GM21447 (cell line): ENCODE measurements at regions not wholly inside any gene's neighbourhood (a gene's known extent, or its start where the extent isn't known, plus 50 kb on each side); places are given as distances from the start of the nearest gene placed in this dataset.

Experiments
- ATAC-seq: cut with Tn5 transposase; IDR thresholded peaks from one replicate; pipeline ENCODE4 v1.9.1; 2021; ENCODE audit not compliant: unreplicated experiment

GRCh38 chr2:156647377-156648010 is 211.3 kb downstream of the GPD2 start:
- no peak for ATAC-seq

- ATAC-seq: no peak
These were observed 212.3 kb downstream of the GPD2 start for GRCh38 chr2:156648522-156648921.

- no peak for ATAC-seq
These were observed 213.4 kb downstream of the GPD2 start for GRCh38 chr2:156649596-156649995.

- no peak for ATAC-seq
These were observed 216.5 kb downstream of the GPD2 start for GRCh38 chr2:156652691-156653090.

GRCh38 chr2:156653675-156654074 is 217.5 kb downstream of the GPD2 start:
- ATAC-seq: no peak

GRCh38 chr2:156657809-156658208 is 221.6 kb downstream of the GPD2 start:
- no peak for ATAC-seq

- ATAC-seq: no peak
These were observed 223.5 kb downstream of the GPD2 start for GRCh38 chr2:156659694-156660093.

- peak; percentile 87 for ATAC-seq
These were observed 227.7 kb downstream of the GPD2 start for GRCh38 chr2:156663757-156664409.

GRCh38 chr2:156666130-156666785 is 230.1 kb downstream of the GPD2 start:
- no peak for ATAC-seq

- ATAC-seq: no peak
These were observed 233.9 kb downstream of the GPD2 start for GRCh38 chr2:156670104-156670503.

GRCh38 chr2:156671706-156672361 is 235.7 kb downstream of the GPD2 start:
- no peak for ATAC-seq

GRCh38 chr2:156672556-156673332 is 236.6 kb downstream of the GPD2 start:
- ATAC-seq: no peak

- ATAC-seq: no peak
These were observed 237.1 kb downstream of the GPD2 start for GRCh38 chr2:156673333-156673615.

GRCh38 chr2:156673981-156674380 is 237.8 kb downstream of the GPD2 start:
- ATAC-seq: no peak

GRCh38 chr2:156675896-156676295 is 239.7 kb downstream of the GPD2 start:
- no peak for ATAC-seq

GRCh38 chr2:156679820-156680219 is 243.6 kb downstream of the GPD2 start:
- ATAC-seq: no peak

- no peak for ATAC-seq
These were observed 244.1 kb downstream of the GPD2 start for GRCh38 chr2:156680266-156680665.

- no peak for ATAC-seq
These were observed 250.9 kb downstream of the GPD2 start for GRCh38 chr2:156687126-156687525.

- ATAC-seq: no peak
These were observed 251.5 kb downstream of the GPD2 start for GRCh38 chr2:156687715-156688114.

GRCh38 chr2:156689939-156690338 is 253.8 kb downstream of the GPD2 start:
- no peak for ATAC-seq

- no peak for ATAC-seq
These were observed 254.8 kb downstream of the GPD2 start for GRCh38 chr2:156691014-156691413.
